Activated gamma-delta T cell treated with anti-CD3 and anti-CD28 coated beads, Interleukin-2, amount 50 U/mL, for 16 hours (primary cell): ENCODE measurements at regions not wholly inside any gene's neighbourhood (a gene's known extent, or its start where the extent isn't known, plus 50 kb on each side); places are given as distances from the start of the nearest gene placed in this dataset.
"Not testable (repeated sequence)": the region's sequence is repeated elsewhere in the genome, so short reads cannot be mapped to it uniquely, and the experiment has no call there.

Experiments
- DNase-seq: peaks from one replicate; pipeline ENCODE4 v3.0.0-alpha.2; 2020; ENCODE audit warnings: low read depth

- DNase-seq: no peak
Observed at GRCh38 chr5:125085797-125086505, 339.5 kb upstream of the ZNF608 start.

GRCh38 chr5:125088522-125089105 is 342.2 kb upstream of the ZNF608 start:
- DNase-seq: no peak

GRCh38 chr5:125092138-125092537 is 345.7 kb upstream of the ZNF608 start:
- not testable (repeated sequence) for DNase-seq

- DNase-seq: no peak
Observed at GRCh38 chr5:125093776-125094175, 347.3 kb upstream of the ZNF608 start.

GRCh38 chr5:125100342-125100741 is 353.9 kb upstream of the ZNF608 start:
- DNase-seq: no peak

- DNase-seq: no peak
Observed at GRCh38 chr5:125100951-125101350, 354.5 kb upstream of the ZNF608 start.

- DNase-seq: no peak
Observed at GRCh38 chr5:125103459-125103858, 357.0 kb upstream of the ZNF608 start.

- no peak for DNase-seq
Observed at GRCh38 chr5:125106271-125106670, 359.8 kb upstream of the ZNF608 start.

GRCh38 chr5:125106881-125107280 is 360.4 kb upstream of the ZNF608 start:
- DNase-seq: no peak

GRCh38 chr5:125109293-125109692 is 362.9 kb upstream of the ZNF608 start:
- DNase-seq: no peak

- no peak for DNase-seq
Observed at GRCh38 chr5:125109816-125110215, 363.4 kb upstream of the ZNF608 start.

- DNase-seq: no peak
Observed at GRCh38 chr5:125112196-125112595, 365.8 kb upstream of the ZNF608 start.

GRCh38 chr5:125113328-125113727 is 366.9 kb upstream of the ZNF608 start:
- no peak for DNase-seq

GRCh38 chr5:125115195-125115525 is 368.7 kb upstream of the ZNF608 start:
- no peak for DNase-seq

GRCh38 chr5:125117566-125117965 is 371.1 kb upstream of the ZNF608 start:
- no peak for DNase-seq

GRCh38 chr5:125120012-125120411 is 373.6 kb upstream of the ZNF608 start:
- DNase-seq: no peak

- DNase-seq: no peak
Observed at GRCh38 chr5:125125031-125125823, 378.8 kb upstream of the ZNF608 start.

- DNase-seq: no peak
Observed at GRCh38 chr5:125126050-125126449, 379.6 kb upstream of the ZNF608 start.

GRCh38 chr5:125129151-125129806 is 382.8 kb upstream of the ZNF608 start:
- no peak for DNase-seq

- DNase-seq: no peak
Observed at GRCh38 chr5:125130591-125130990, 384.2 kb upstream of the ZNF608 start.

GRCh38 chr5:125134216-125135081 is 388.0 kb upstream of the ZNF608 start:
- no peak for DNase-seq

- DNase-seq: no peak
Observed at GRCh38 chr5:125137535-125137934, 391.1 kb upstream of the ZNF608 start.
